A673 (cell line): ENCODE measurements at regions not wholly inside any gene's neighbourhood (a gene's known extent, or its start where the extent isn't known, plus 50 kb on each side); places are given as distances from the start of the nearest gene placed in this dataset.

Source experiments
- EZH2 ChIP-seq: fragments of 200-600 bp; sonication (generic); IDR thresholded peaks from 2 replicates; pipeline ENCODE4 v1.6.1; 2017; ENCODE audit warnings: borderline replicate concordance, low read depth, mild to moderate bottlenecking, mixed read lengths, antibody characterized with exemption, low read length; ENCODE audit not compliant: poor library complexity, severe bottlenecking
- TF ChIP-seq, protein P1 (sequence below): fragments of 300-800, 200-600 bp; sonication (generic); conservative IDR thresholded peaks from 2 replicates; pipeline ENCODE4 v1.5.1; 2017; ENCODE audit warnings: low read depth, mild to moderate bottlenecking, antibody characterized with exemption, low read length, moderate library complexity, mixed read lengths

DNA sequence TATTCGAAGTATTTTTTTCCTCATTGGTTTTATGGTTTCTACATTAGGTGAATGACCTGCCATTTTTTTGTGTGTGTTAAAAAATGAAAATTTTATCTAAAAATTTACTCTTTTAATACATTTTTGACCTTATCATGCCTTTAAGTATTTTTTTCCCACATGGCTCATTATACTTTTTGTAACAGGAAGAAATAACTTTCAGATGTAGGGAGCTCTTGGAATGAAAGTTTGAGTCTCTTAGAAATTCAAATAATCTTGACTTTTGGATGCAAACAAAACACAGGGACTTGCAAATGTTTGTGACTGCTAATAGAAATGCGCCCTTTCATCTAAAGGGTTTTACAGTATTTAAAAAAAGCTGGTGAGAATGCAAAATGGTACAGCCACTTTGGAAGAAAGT is 457.9 kb downstream of the KLF5 start:
- TF ChIP-seq, protein P1, sequence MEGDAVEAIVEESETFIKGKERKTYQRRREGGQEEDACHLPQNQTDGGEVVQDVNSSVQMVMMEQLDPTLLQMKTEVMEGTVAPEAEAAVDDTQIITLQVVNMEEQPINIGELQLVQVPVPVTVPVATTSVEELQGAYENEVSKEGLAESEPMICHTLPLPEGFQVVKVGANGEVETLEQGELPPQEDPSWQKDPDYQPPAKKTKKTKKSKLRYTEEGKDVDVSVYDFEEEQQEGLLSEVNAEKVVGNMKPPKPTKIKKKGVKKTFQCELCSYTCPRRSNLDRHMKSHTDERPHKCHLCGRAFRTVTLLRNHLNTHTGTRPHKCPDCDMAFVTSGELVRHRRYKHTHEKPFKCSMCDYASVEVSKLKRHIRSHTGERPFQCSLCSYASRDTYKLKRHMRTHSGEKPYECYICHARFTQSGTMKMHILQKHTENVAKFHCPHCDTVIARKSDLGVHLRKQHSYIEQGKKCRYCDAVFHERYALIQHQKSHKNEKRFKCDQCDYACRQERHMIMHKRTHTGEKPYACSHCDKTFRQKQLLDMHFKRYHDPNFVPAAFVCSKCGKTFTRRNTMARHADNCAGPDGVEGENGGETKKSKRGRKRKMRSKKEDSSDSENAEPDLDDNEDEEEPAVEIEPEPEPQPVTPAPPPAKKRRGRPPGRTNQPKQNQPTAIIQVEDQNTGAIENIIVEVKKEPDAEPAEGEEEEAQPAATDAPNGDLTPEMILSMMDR, result no peak
- TF ChIP-seq EZH2, result no peak
